Lower leg skin (tissue), 3 donors: ENCODE measurements at regions not wholly inside any gene's neighbourhood (a gene's known extent, or its start where the extent isn't known, plus 50 kb on each side); places are given as distances from the start of the nearest gene placed in this dataset.

ENCODE experiments used
- CTCF ChIP-seq, 3 donors: fragments of 450-650 bp; IDR thresholded peaks; one replicate each; pipeline ENCODE4 v1.5.1; 2016; ENCODE audit warnings: antibody characterized with exemption in 3 of 3, mild to moderate bottlenecking in 3 of 3, moderate library complexity in 2 of 3
- POLR2A ChIP-seq, 2 donors: fragments of 450-650 bp; IDR thresholded peaks; one replicate each; pipeline ENCODE4 v1.6.1; 2016 to 2017; ENCODE audit warnings: antibody characterized with exemption in 2 of 2, mild to moderate bottlenecking in 1 of 2, moderate library complexity in 1 of 2

DNA sequence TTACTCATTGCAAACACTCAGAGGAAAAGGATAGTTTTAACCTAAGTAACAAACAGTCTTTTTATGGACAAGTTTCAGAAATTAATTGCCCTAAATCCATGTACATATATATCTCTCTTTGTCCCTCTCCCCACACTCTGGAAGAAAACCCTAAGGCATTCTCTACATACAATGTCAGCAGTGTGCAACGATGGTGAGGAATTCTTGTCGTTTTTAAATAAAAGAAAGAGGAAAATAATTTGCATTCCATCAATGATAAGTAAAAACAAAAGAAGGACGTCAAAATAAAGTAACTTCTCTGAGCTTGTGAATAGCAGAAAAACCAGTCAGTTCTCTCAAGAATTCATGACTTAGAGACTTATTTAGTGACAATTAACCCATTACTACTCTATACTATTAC is 550.5 kb upstream of the DIPK2B start:
- TF ChIP-seq CTCF (IDR thresholded peaks at IDR 0.05) (no peak), POLR2A (IDR thresholded peaks at IDR 0.05) (no peak)
